H1 (cell line): ENCODE measurements at regions not wholly inside any gene's neighbourhood (a gene's known extent, or its start where the extent isn't known, plus 50 kb on each side); places are given as distances from the start of the nearest gene placed in this dataset.

ENCODE experiments used
- POLR2A ChIP-seq, 2 experiments: IDR thresholded peaks; 1 replicate in 1 of 2; 2 replicates in 1 of 2; pipeline ENCODE4 v1.6.1; 2011; ENCODE audit warnings: low read depth in 2 of 2, low read length in 2 of 2, mild to moderate bottlenecking in 2 of 2; ENCODE audit errors: control extremely low read depth in 1 of 2
- TAF1 ChIP-seq: IDR thresholded peaks from 2 replicates; pipeline ENCODE4 v1.6.1; 2011; ENCODE audit warnings: mild to moderate bottlenecking, low read depth, low read length

- TF ChIP-seq POLR2A (IDR thresholded peaks at IDR 0.05; ENCODE audit: control extremely low read depth in 1 of 2, low read depth in 2 of 2, low read length in 2 of 2) (no peak), TAF1 (no peak)
Measured at GRCh38 chr18:44526705-44527415, 153.8 kb upstream of the SETBP1 start.
